MM.1S (cell line): ENCODE measurements at regions not wholly inside any gene's neighbourhood (a gene's known extent, or its start where the extent isn't known, plus 50 kb on each side); places are given as distances from the start of the nearest gene placed in this dataset.
A peak's percentile ranks its signal among the peaks of the same experiment; 100 is the strongest.

Experiments used
- DNase-seq: peaks from one replicate; pipeline ENCODE4 v3.0.0-alpha.2; 2015
- H2AFZ ChIP-seq: fragments of 300-600 bp; sonication (generic); 2 replicates; pipeline ENCODE4 v1.6.0; 2016; ENCODE audit warnings: antibody characterized with exemption, low read length
- H3F3A ChIP-seq: fragments of 300-600 bp; sonication (generic); 2 replicates; pipeline ENCODE4 v1.6.1; 2016; ENCODE audit warnings: mild to moderate bottlenecking, antibody characterized with exemption, low read length, moderate library complexity, mixed read lengths; ENCODE audit not compliant: insufficient read depth
- H3K27ac ChIP-seq: fragments of 300-600 bp; sonication (generic); 2 replicates; pipeline ENCODE4 v1.5.1; 2016; ENCODE audit warnings: mild to moderate bottlenecking, low read length
- H3K27me3 ChIP-seq: fragments of 300-600 bp; sonication (generic); replicated peaks from 2 replicates; pipeline ENCODE4 v1.6.0; 2016; ENCODE audit warnings: low read length; ENCODE audit not compliant: insufficient read depth
- H3K36me3 ChIP-seq: fragments of 300-600 bp; sonication (generic); replicated peaks from 2 replicates; pipeline ENCODE4 v1.6.1; 2016; ENCODE audit warnings: mild to moderate bottlenecking, low read length, mixed read lengths; ENCODE audit not compliant: insufficient read depth
- H3K4me1 ChIP-seq: fragments of 300-600 bp; sonication (generic); 2 replicates; pipeline ENCODE4 v1.6.1; 2016; ENCODE audit warnings: low read length, mixed read lengths
- H3K4me2 ChIP-seq: fragments of 300-600 bp; sonication (generic); 2 replicates; pipeline ENCODE4 v1.6.0; 2016; ENCODE audit warnings: low read depth, low read length
- H3K4me3 ChIP-seq: fragments of 300-600 bp; sonication (generic); 2 replicates; pipeline ENCODE4 v1.5.1; 2016; ENCODE audit warnings: low read length, mixed read lengths
- H3K79me2 ChIP-seq: fragments of 300-600 bp; sonication (generic); 2 replicates; pipeline ENCODE4 v1.6.1; 2016; ENCODE audit warnings: mixed run types, low read length, mixed read lengths
- H3K9ac ChIP-seq: fragments of 300-600 bp; sonication (generic); 2 replicates; pipeline ENCODE4 v1.6.1; 2016; ENCODE audit warnings: low read length, mixed read lengths
- H3K9me2 ChIP-seq: fragments of 300-600 bp; sonication (generic); replicated peaks from 2 replicates; pipeline ENCODE4 v1.6.1; 2016; ENCODE audit warnings: mild to moderate bottlenecking, low read length, mixed read lengths; ENCODE audit not compliant: insufficient read depth
- H3K9me3 ChIP-seq: fragments of 300-600 bp; sonication (generic); replicated peaks from 2 replicates; pipeline ENCODE4 v1.6.1; 2016; ENCODE audit warnings: mild to moderate bottlenecking, low read length, mixed read lengths; ENCODE audit not compliant: insufficient read depth
- H4K20me1 ChIP-seq: fragments of 300-600 bp; sonication (generic); 2 replicates; pipeline ENCODE4 v1.6.1; 2016; ENCODE audit warnings: mild to moderate bottlenecking, low read length, moderate library complexity, mixed read lengths; ENCODE audit not compliant: insufficient read depth
- CTCF ChIP-seq: fragments of 300-600 bp; sonication (generic); IDR thresholded peaks from 2 replicates; pipeline ENCODE4 v1.5.1; 2016; ENCODE audit warnings: antibody characterized with exemption, low read length, mixed read lengths
- EZH2 ChIP-seq: fragments of 300-600 bp; sonication (generic); optimal IDR thresholded peaks from 2 replicates; pipeline ENCODE3; 2017; ENCODE audit warnings: low read depth, mild to moderate bottlenecking, antibody characterized with exemption, low read length, mixed read lengths
- EZH2phosphoT487 ChIP-seq: fragments of 300-600 bp; sonication (generic); IDR thresholded peaks from 2 replicates; pipeline ENCODE4 v1.6.1; 2018; ENCODE audit warnings: antibody characterized with exemption, low read length

GRCh38 chr1:201754353-201754752, 74.6 kb upstream of the IPO9 start:
- Histone ChIP-seq H4K20me1 (no peaks in the 10 kb centered on the region), H3K9me3 (no peaks in the 10 kb centered on the region), H3K79me2 (peaks cover 19% of the 10 kb centered on the region; the same call in 1 of the 2 replicates), H2AFZ (no peak overlapping the region), H3F3A (peaks cover 21% of the 10 kb centered on the region; the same call in 1 of the 2 replicates), H3K4me3 (no peak overlapping the region), H3K27me3 (no peaks in the 10 kb centered on the region), H3K27ac (no peak overlapping the region), H3K9ac (no peak overlapping the region), H3K4me1 (peaks cover 39% of the 10 kb centered on the region), H3K4me2 (no peak overlapping the region), H3K9me2 (no peaks in the 10 kb centered on the region), H3K36me3 (no peaks in the 10 kb centered on the region)
- TF ChIP-seq EZH2phosphoT487 (no peak), CTCF (no peak), EZH2 (no peak)
- DNase-seq, result no peak

- no peak for DNase-seq
- Histone ChIP-seq H3F3A (peaks cover 21% of the 10 kb centered on the region; the same call in 1 of the 2 replicates), H3K9ac (no peak overlapping the region), H3K79me2 (peaks cover 15% of the 10 kb centered on the region; the same call in 1 of the 2 replicates), H3K9me2 (no peaks in the 10 kb centered on the region), H4K20me1 (no peaks in the 10 kb centered on the region), H3K27ac (no peak overlapping the region), H2AFZ (no peak overlapping the region), H3K36me3 (no peaks in the 10 kb centered on the region), H3K27me3 (no peaks in the 10 kb centered on the region), H3K4me3 (no peak overlapping the region), H3K4me2 (no peak overlapping the region), H3K4me1 (peaks cover 36% of the 10 kb centered on the region), H3K9me3 (no peaks in the 10 kb centered on the region)
- TF ChIP-seq EZH2 (no peak), CTCF (no peak), EZH2phosphoT487 (no peak)
These were observed 73.8 kb upstream of the IPO9 start for GRCh38 chr1:201755200-201755599.

GRCh38 chr1:201756406-201756805, 72.6 kb upstream of the IPO9 start:
- Histone ChIP-seq H3K9ac (no peak overlapping the region), H3K9me3 (no peaks in the 10 kb centered on the region), H3K4me2 (peak overlapping the region; percentile 34; the same call in 1 of the 2 replicates), H3K27me3 (0 out of 2 replicates have a peak, but pooled peaks cover 5% of the 10 kb centered on the region), H3F3A (peaks cover 21% of the 10 kb centered on the region; the same call in 1 of the 2 replicates), H3K4me3 (no peak overlapping the region), H3K79me2 (peaks cover 13% of the 10 kb centered on the region), H3K36me3 (no peaks in the 10 kb centered on the region), H3K9me2 (no peaks in the 10 kb centered on the region), H3K27ac (peak overlapping the region; percentile 44; the same call in 1 of the 2 replicates), H4K20me1 (no peaks in the 10 kb centered on the region), H3K4me1 (peaks cover 28% of the 10 kb centered on the region), H2AFZ (no peak overlapping the region)
- TF ChIP-seq EZH2 (no peak), EZH2phosphoT487 (no peak), CTCF (no peak)
- no peak for DNase-seq
